Right lobe of liver (tissue), 6 donors: ENCODE measurements at regions not wholly inside any gene's neighbourhood (a gene's known extent, or its start where the extent isn't known, plus 50 kb on each side); places are given as distances from the start of the nearest gene placed in this dataset.
"Not testable (repeated sequence)": the region's sequence is repeated elsewhere in the genome, so short reads cannot be mapped to it uniquely, and the experiment has no call there.

ENCODE experiments used
- ATAC-seq, 4 donors: fragments of 200-7000 bp; cut with Tn5 transposase; one replicate each; pipeline ENCODE4 v1.9.1; 2020; ENCODE audit warnings: mild to moderate bottlenecking in 4 of 4, moderate library complexity in 4 of 4
- DNase-seq, 3 donors: peaks; one replicate each; pipeline ENCODE4 v3.0.0-alpha.2; 2020
- H3K27ac ChIP-seq, 3 donors: fragments of 200-600 bp; one replicate each; pipeline ENCODE4 v1.8.0; 2022
- H3K27me3 ChIP-seq, 2 donors: fragments of 200-600 bp; one replicate each; pipeline ENCODE4 v1.8.0; 2022
- H3K36me3 ChIP-seq, 4 donors: fragments of 200-600 bp; sonication (generic) in 1 of 4; one replicate each; pipeline versions ENCODE4 v1.5.1 to v1.8.0; 2017 to 2022; ENCODE audit warnings: control low read depth in 1 of 4
- H3K4me1 ChIP-seq, 4 donors: fragments of 200-600 bp; sonication (generic) in 1 of 4; one replicate each; pipeline versions ENCODE4 v1.5.1 to v1.8.0; 2017 to 2022; ENCODE audit warnings: control low read depth in 1 of 4
- H3K4me3 ChIP-seq, 3 donors: fragments of 200-600 bp; one replicate each; pipeline ENCODE4 v1.8.0; 2022
- H3K9me3 ChIP-seq, 4 donors: fragments of 200-600 bp; sonication (generic) in 1 of 4; one replicate each; pipeline versions ENCODE4 v1.5.1 to v1.8.0; 2017 to 2022; ENCODE audit warnings: control low read depth in 1 of 4
- POLR2A ChIP-seq: fragments of 450-650 bp; IDR thresholded peaks from one replicate; pipeline ENCODE4 v1.6.1; 2017; ENCODE audit warnings: antibody characterized with exemption, mild to moderate bottlenecking
- WGBS: methylation state at CpG from one replicate; pipeline ENCODE4 v1.1.6; 2018; ENCODE audit warnings: low coverage, low lambda C conversion rate; ENCODE audit not compliant: insufficient coverage; ENCODE audit errors: missing lambda C conversion rate; 5-methylcytosine and 5-hydroxymethylcytosine counted together
- intact Hi-C, 2 donors: fragments of 100-400 bp; cut with DNase I; formaldehyde crosslinking; loops; one replicate each; pipeline versions ENCODE4 v1.11.2 to v1.14.1; 2022
- TF ChIP-seq, protein P1 (sequence below), 4 donors: fragments of 200-600 bp in 3 of 4; fragments of 450-650 bp in 1 of 4; IDR thresholded peaks; one replicate each; pipeline versions ENCODE4 v1.5.1 to v1.8.0; 2016 to 2022; ENCODE audit warnings: antibody characterized with exemption in 4 of 4, mild to moderate bottlenecking in 2 of 4
- donor health status: DM: no; HTN: yes; CAD: no.
- donor health status: DM: no; HTN: no; CAD: no.
- donor health status: DM: no; HTN: no; CAD: no.
- donor health status: DM: no; HTN: yes; CAD: no.
- donor health status: DM: no; HTN: yes; CAD: no.

DNA sequence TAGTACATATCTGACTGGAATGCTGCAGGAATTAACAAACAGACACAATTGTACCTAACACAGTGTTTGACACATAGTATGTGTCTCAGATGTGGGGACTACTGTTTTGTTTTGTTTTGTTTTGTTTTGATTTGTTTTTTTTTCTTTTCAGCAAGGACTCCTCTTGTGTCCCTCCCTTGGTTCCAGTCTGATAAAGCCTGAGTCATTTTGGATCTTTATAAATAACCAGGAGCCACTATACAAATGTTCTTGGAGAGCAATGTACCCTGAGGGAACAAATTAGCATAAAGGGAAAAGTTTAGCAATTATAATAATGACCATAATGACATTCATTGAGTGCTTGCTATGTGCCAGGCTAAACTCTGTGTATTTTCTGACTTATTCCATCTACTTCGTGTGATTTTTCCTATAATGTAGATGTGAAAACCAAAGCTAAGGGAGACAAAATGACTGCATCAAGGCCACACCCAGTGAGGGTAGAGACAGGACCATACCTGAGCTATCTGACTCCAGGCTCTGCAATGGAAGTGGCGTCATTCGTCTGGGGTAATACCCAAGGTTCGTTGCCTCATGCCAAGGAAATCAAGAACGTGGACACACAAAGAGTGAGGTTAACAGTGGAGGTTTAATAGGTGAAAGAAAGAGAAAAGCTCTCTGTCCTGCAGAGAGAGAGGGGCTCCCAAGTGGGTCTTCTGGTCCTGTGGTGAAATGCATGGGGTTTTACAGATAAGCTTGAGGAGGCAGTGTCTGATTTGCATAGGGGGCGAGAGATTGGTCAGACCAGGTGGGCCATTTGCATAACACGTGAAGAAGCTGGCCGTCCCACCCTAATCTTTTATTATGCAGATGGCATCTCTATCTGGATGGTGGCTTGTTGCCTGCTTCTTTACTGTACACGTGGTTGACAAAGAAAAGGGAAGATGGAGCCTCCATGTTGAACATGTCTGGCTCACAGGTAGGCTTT, 285.5 kb upstream of the SFSWAP start:
- no peaks in the 10 kb centered on the region for H3K36me3 ChIP-seq
- WGBS, result 49% methylated on average over 6 of the region's 9 CpGs
- TF ChIP-seq, protein P1, sequence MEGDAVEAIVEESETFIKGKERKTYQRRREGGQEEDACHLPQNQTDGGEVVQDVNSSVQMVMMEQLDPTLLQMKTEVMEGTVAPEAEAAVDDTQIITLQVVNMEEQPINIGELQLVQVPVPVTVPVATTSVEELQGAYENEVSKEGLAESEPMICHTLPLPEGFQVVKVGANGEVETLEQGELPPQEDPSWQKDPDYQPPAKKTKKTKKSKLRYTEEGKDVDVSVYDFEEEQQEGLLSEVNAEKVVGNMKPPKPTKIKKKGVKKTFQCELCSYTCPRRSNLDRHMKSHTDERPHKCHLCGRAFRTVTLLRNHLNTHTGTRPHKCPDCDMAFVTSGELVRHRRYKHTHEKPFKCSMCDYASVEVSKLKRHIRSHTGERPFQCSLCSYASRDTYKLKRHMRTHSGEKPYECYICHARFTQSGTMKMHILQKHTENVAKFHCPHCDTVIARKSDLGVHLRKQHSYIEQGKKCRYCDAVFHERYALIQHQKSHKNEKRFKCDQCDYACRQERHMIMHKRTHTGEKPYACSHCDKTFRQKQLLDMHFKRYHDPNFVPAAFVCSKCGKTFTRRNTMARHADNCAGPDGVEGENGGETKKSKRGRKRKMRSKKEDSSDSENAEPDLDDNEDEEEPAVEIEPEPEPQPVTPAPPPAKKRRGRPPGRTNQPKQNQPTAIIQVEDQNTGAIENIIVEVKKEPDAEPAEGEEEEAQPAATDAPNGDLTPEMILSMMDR (IDR thresholded peaks at IDR 0.05), result no peak
- TF ChIP-seq POLR2A, result no peak
- no peak for ATAC-seq
- no peak for DNase-seq
- intact Hi-C loops, result no loop called here
- no peaks in the 10 kb centered on the region for H3K9me3 ChIP-seq
- H3K4me3 ChIP-seq, result no peak overlapping the region
- no peaks in the 10 kb centered on the region for H3K27me3 ChIP-seq
- H3K4me1 ChIP-seq, result no peaks in the 10 kb centered on the region
- no peak overlapping the region for H3K27ac ChIP-seq

DNA sequence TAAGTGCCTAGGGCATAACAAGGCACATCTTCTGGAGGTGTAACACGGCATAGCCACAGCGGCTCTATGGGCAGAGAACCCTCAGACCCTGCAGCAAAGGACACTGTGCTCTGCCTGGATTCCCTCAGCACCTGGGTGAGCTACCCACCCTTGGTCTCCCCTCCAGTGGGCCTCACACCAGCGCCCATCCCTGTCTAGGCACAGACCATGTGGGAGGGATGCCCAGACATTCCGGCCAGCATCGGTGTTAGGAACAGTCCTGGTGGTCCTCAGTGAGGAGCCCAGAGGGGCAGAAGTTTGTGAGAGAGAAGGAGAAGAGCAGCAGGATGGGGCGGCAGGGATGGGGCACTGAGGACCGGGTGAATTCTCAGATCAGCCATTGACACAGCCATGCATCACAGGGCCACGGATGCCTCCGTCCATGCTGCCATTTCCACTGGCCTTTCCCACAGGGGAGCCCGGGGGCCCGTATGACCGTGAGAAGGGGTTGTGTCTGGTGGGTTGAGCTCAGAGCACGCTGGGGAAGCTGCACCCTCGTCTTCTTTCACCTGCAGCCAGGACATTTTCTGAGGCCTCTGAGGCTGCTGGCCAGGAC, 282.7 kb upstream of the SFSWAP start:
- peak in 1 of 3 donors; percentile 31 for DNase-seq
- Histone ChIP-seq H3K36me3 (no peaks in the 10 kb centered on the region), H3K27ac (no peak overlapping the region), H3K27me3 (no peaks in the 10 kb centered on the region), H3K4me3 (no peak overlapping the region), H3K9me3 (no peaks in the 10 kb centered on the region), H3K4me1 (no peaks in the 10 kb centered on the region)
- 57% methylated on average over 3 of the region's 14 CpGs for WGBS
- TF ChIP-seq, protein P1 (IDR thresholded peaks at IDR 0.05), result no peak
- no peak for TF ChIP-seq POLR2A
- intact Hi-C loops, result no loop called here
- ATAC-seq, result peak in 1 of 4 donors; percentile 30

- peak in 3 of 4 donors; percentile 43 to 78 (median 71) for ATAC-seq
- H3K9me3 ChIP-seq, H3K27me3 ChIP-seq, intact Hi-C loops, DNase-seq, H3K27ac ChIP-seq, H3K4me3 ChIP-seq, H3K36me3 ChIP-seq, H3K4me1 ChIP-seq: not testable (repeated sequence)
- no CpG with 5 or more reads among the region's 8 CpGs for WGBS
These were observed 281.7 kb upstream of the SFSWAP start for GRCh38 chr12:131429221-131429620.

GRCh38 chr12:131429697-131430096, 281.2 kb upstream of the SFSWAP start:
- DNase-seq, H3K27ac ChIP-seq, ATAC-seq, intact Hi-C loops, H3K9me3 ChIP-seq, H3K27me3 ChIP-seq, H3K36me3 ChIP-seq, H3K4me3 ChIP-seq, H3K4me1 ChIP-seq: not testable (repeated sequence)
- WGBS, result 40% methylated on average over 2 of the region's 8 CpGs

- no peaks in the 10 kb centered on the region for H3K9me3 ChIP-seq
- no peaks in the 10 kb centered on the region for H3K36me3 ChIP-seq
- no peaks in the 10 kb centered on the region for H3K4me1 ChIP-seq
- TF ChIP-seq POLR2A, result no peak
- TF ChIP-seq, protein P1 (IDR thresholded peaks at IDR 0.05), result no peak
- no peak for DNase-seq
- no peak for ATAC-seq
- no peak overlapping the region for H3K27ac ChIP-seq
- intact Hi-C loops, result no loop called here
- H3K4me3 ChIP-seq, result no peak overlapping the region
- 58% methylated on average over 6 of the region's 8 CpGs for WGBS
- no peaks in the 10 kb centered on the region for H3K27me3 ChIP-seq
These were observed 280.6 kb upstream of the SFSWAP start for GRCh38 chr12:131430158-131430742.

DNA sequence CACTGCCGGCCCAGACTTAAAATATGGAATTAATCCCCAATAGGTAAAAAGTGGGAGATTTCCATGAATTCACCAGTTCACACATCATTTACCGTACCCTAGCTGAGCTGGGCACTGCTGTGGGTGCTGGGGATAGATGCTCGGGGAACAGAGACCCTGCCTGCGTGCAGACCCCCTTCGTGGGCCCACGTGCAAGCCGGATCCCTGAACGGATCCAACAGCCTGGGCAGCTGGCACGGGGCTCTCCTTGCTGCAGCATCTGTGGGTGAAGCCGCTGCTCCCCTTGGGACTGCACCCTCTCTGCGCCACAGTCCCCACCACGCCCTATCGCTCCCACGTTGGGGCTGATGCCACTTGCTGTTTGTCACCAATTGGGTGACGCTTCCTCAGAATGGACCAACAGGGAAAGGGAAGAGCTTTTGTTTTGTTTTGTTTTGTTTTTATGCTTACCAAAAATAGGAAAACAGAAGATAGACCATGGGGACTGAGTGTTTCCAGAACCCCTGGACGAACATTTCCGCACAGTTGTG, 279.7 kb upstream of the SFSWAP start:
- ATAC-seq, result peak in 1 of 4 donors; percentile 32
- H3K27me3 ChIP-seq, H3K27ac ChIP-seq, H3K9me3 ChIP-seq, H3K4me3 ChIP-seq, H3K4me1 ChIP-seq, DNase-seq, intact Hi-C loops, H3K36me3 ChIP-seq: not testable (repeated sequence)
- 67% methylated on average over 1 of the region's 17 CpGs for WGBS
